ENCODE measurements at regions not wholly inside any gene's neighbourhood (a gene's known extent, or its start where the extent isn't known, plus 50 kb on each side); places are given as distances from the start of the nearest gene placed in this dataset.
"Not testable (repeated sequence)": the region's sequence is repeated elsewhere in the genome, so short reads cannot be mapped to it uniquely, and the experiment has no call there.

GRCh38 chr7:55715247-55715867 is 143.1 kb upstream of the VOPP1 start:
- H3K36me3 ChIP-seq (replicated peaks); DNase-seq (ENCODE audit: low spot score in 2 of 2); in situ Hi-C loops (cut with MboI; ENCODE audit: low sequenced_read_pairs); H3K27me3 ChIP-seq (ENCODE audit: low read depth); H3K4me3 ChIP-seq; H3K4me1 ChIP-seq; H3K9me3 ChIP-seq: not testable (repeated sequence)

GRCh38 chr7:55714370-55714769 is 142.1 kb upstream of the VOPP1 start:
- in situ Hi-C loops (cut with MboI; ENCODE audit: low sequenced_read_pairs); H3K4me3 ChIP-seq; H3K36me3 ChIP-seq (replicated peaks); H3K27me3 ChIP-seq (ENCODE audit: low read depth); DNase-seq (ENCODE audit: low spot score in 2 of 2); H3K9me3 ChIP-seq; H3K4me1 ChIP-seq: not testable (repeated sequence)

- DNase-seq (ENCODE audit: low spot score in 2 of 2); H3K9me3 ChIP-seq; H3K36me3 ChIP-seq (replicated peaks); H3K4me1 ChIP-seq; in situ Hi-C loops (cut with MboI; ENCODE audit: low sequenced_read_pairs); H3K27me3 ChIP-seq (ENCODE audit: low read depth); H3K4me3 ChIP-seq: not testable (repeated sequence)
Observed at GRCh38 chr7:55710312-55710711, 138.0 kb upstream of the VOPP1 start.

GRCh38 chr7:55708028-55708427 is 135.7 kb upstream of the VOPP1 start:
- H3K4me1 ChIP-seq; H3K36me3 ChIP-seq (replicated peaks); DNase-seq (ENCODE audit: low spot score in 2 of 2); in situ Hi-C loops (cut with MboI; ENCODE audit: low sequenced_read_pairs); H3K9me3 ChIP-seq; H3K4me3 ChIP-seq; H3K27me3 ChIP-seq (ENCODE audit: low read depth): not testable (repeated sequence)

- H3K9me3 ChIP-seq; H3K4me3 ChIP-seq; in situ Hi-C loops (cut with MboI; ENCODE audit: low sequenced_read_pairs); H3K27me3 ChIP-seq (ENCODE audit: low read depth); H3K4me1 ChIP-seq; DNase-seq (ENCODE audit: low spot score in 2 of 2); H3K36me3 ChIP-seq (replicated peaks): not testable (repeated sequence)
Observed at GRCh38 chr7:55707410-55707809, 135.1 kb upstream of the VOPP1 start.

GRCh38 chr7:55706451-55707195 is 134.3 kb upstream of the VOPP1 start:
- H3K36me3 ChIP-seq (replicated peaks); in situ Hi-C loops (cut with MboI; ENCODE audit: low sequenced_read_pairs); H3K9me3 ChIP-seq; H3K27me3 ChIP-seq (ENCODE audit: low read depth); DNase-seq (ENCODE audit: low spot score in 2 of 2); H3K4me3 ChIP-seq; H3K4me1 ChIP-seq: not testable (repeated sequence)

- H3K36me3 ChIP-seq (replicated peaks); in situ Hi-C loops (cut with MboI; ENCODE audit: low sequenced_read_pairs); H3K4me3 ChIP-seq; H3K27me3 ChIP-seq (ENCODE audit: low read depth); H3K4me1 ChIP-seq; H3K9me3 ChIP-seq; DNase-seq (ENCODE audit: low spot score in 2 of 2): not testable (repeated sequence)
Observed at GRCh38 chr7:55705728-55706450, 133.6 kb upstream of the VOPP1 start.

GRCh38 chr7:55702831-55703230 is 130.5 kb upstream of the VOPP1 start:
- H3K9me3 ChIP-seq; H3K27me3 ChIP-seq (ENCODE audit: low read depth); H3K4me1 ChIP-seq; in situ Hi-C loops (cut with MboI; ENCODE audit: low sequenced_read_pairs); DNase-seq (ENCODE audit: low spot score in 2 of 2); H3K36me3 ChIP-seq (replicated peaks); H3K4me3 ChIP-seq: not testable (repeated sequence)

- H3K27me3 ChIP-seq (ENCODE audit: low read depth); DNase-seq (ENCODE audit: low spot score in 2 of 2); H3K4me1 ChIP-seq; in situ Hi-C loops (cut with MboI; ENCODE audit: low sequenced_read_pairs); H3K4me3 ChIP-seq; H3K36me3 ChIP-seq (replicated peaks); H3K9me3 ChIP-seq: not testable (repeated sequence)
Observed at GRCh38 chr7:55699450-55699842, 127.1 kb upstream of the VOPP1 start.

- in situ Hi-C loops (cut with MboI; ENCODE audit: low sequenced_read_pairs); H3K4me1 ChIP-seq; H3K9me3 ChIP-seq; H3K4me3 ChIP-seq; H3K27me3 ChIP-seq (ENCODE audit: low read depth); H3K36me3 ChIP-seq (replicated peaks); DNase-seq (ENCODE audit: low spot score in 2 of 2): not testable (repeated sequence)
Observed at GRCh38 chr7:55698607-55699449, 126.5 kb upstream of the VOPP1 start.

- H3K36me3 ChIP-seq (replicated peaks); H3K4me1 ChIP-seq; H3K27me3 ChIP-seq (ENCODE audit: low read depth); H3K4me3 ChIP-seq; H3K9me3 ChIP-seq; in situ Hi-C loops (cut with MboI; ENCODE audit: low sequenced_read_pairs): not testable (repeated sequence)
- peak in 1 of 2 experiments; percentile 19 for DNase-seq (ENCODE audit: low spot score in 2 of 2)
Observed at GRCh38 chr7:55695893-55696701, 123.8 kb upstream of the VOPP1 start.

- DNase-seq (ENCODE audit: low spot score in 2 of 2); H3K4me1 ChIP-seq; H3K36me3 ChIP-seq (replicated peaks); H3K27me3 ChIP-seq (ENCODE audit: low read depth); in situ Hi-C loops (cut with MboI; ENCODE audit: low sequenced_read_pairs); H3K4me3 ChIP-seq; H3K9me3 ChIP-seq: not testable (repeated sequence)
Observed at GRCh38 chr7:55694484-55694883, 122.2 kb upstream of the VOPP1 start.
